H9 (cell line): ENCODE measurements at regions not wholly inside any gene's neighbourhood (a gene's known extent, or its start where the extent isn't known, plus 50 kb on each side); places are given as distances from the start of the nearest gene placed in this dataset.

Source experiments
- DNase-seq: peaks from one replicate; pipeline ENCODE4 v3.0.0-alpha.2; 2017
- H2AFZ ChIP-seq: one replicate; pipeline ENCODE4 v1.6.1; 2013; ENCODE audit warnings: mild to moderate bottlenecking, low read length, control low read depth, moderate library complexity
- H2AK5ac ChIP-seq: 2 replicates; pipeline ENCODE4 v1.6.1; 2013; ENCODE audit warnings: low read length, control low read depth, mixed read lengths; ENCODE audit not compliant: insufficient read length
- H2BK120ac ChIP-seq: one replicate; pipeline ENCODE4 v1.6.1; 2013; ENCODE audit warnings: low read depth, mild to moderate bottlenecking, low read length, control low read depth, inconsistent platforms; ENCODE audit not compliant: poor library complexity, severe bottlenecking
- H2BK12ac ChIP-seq: 2 replicates; pipeline ENCODE4 v1.6.1; 2013; ENCODE audit warnings: low read length, control low read depth, mixed read lengths, low read depth; ENCODE audit not compliant: insufficient read length
- H2BK15ac ChIP-seq: 2 replicates; pipeline ENCODE4 v1.6.1; 2013; ENCODE audit warnings: low read depth, low read length, control low read depth
- H2BK20ac ChIP-seq: one replicate; pipeline ENCODE4 v1.6.1; 2013; ENCODE audit warnings: low read depth, mild to moderate bottlenecking, low read length, control low read depth, inconsistent platforms; ENCODE audit not compliant: poor library complexity, severe bottlenecking
- H2BK5ac ChIP-seq: 2 replicates; pipeline ENCODE4 v1.6.1; 2013; ENCODE audit warnings: low read length, control low read depth, mixed read lengths; ENCODE audit not compliant: insufficient read length
- H3K14ac ChIP-seq: 2 replicates; pipeline ENCODE4 v1.6.1; 2013; ENCODE audit warnings: low read length, control low read depth; ENCODE audit not compliant: insufficient read depth
- H3K18ac ChIP-seq: 2 replicates; pipeline ENCODE4 v1.6.1; 2013; ENCODE audit warnings: low read depth, mild to moderate bottlenecking, mixed read lengths, low read length, control low read depth; ENCODE audit not compliant: insufficient read length
- H3K23ac ChIP-seq: 2 replicates; pipeline ENCODE4 v1.6.1; 2013; ENCODE audit warnings: low read length, control low read depth, mixed read lengths, low read depth; ENCODE audit not compliant: insufficient read length
- H3K23me2 ChIP-seq: 2 replicates; pipeline ENCODE4 v1.6.1; 2013; ENCODE audit warnings: low read depth, mild to moderate bottlenecking, mixed read lengths, low read length, control low read depth; ENCODE audit not compliant: insufficient read length, poor library complexity, severe bottlenecking
- H3K27ac ChIP-seq: 2 replicates; pipeline ENCODE4 v1.5.1; 2013; ENCODE audit warnings: low read length, control low read depth, mixed read lengths, low read depth; ENCODE audit not compliant: insufficient read length
- H3K27me3 ChIP-seq: 2 replicates; pipeline ENCODE4 v1.6.1; 2013; ENCODE audit warnings: low read length, control low read depth, inconsistent platforms; ENCODE audit not compliant: insufficient read depth
- H3K4ac ChIP-seq: 2 replicates; pipeline ENCODE4 v1.6.1; 2013; ENCODE audit warnings: low read depth, mild to moderate bottlenecking, control low read depth, inconsistent platforms, low read length, moderate library complexity
- H3K4me1 ChIP-seq: 2 replicates; pipeline ENCODE4 v1.6.1; 2013; ENCODE audit warnings: low read length, control low read depth, inconsistent platforms; ENCODE audit not compliant: insufficient read depth
- H3K4me2 ChIP-seq: 2 replicates; pipeline ENCODE4 v1.6.1; 2013; ENCODE audit warnings: low read length, control low read depth, mixed read lengths; ENCODE audit not compliant: insufficient read length, insufficient read depth
- H3K56ac ChIP-seq: 2 replicates; pipeline ENCODE4 v1.6.1; 2013; ENCODE audit warnings: low read depth, mild to moderate bottlenecking, mixed read lengths, low read length, control low read depth; ENCODE audit not compliant: insufficient read length
- H3K79me1 ChIP-seq: 2 replicates; pipeline ENCODE4 v1.6.1; 2013; ENCODE audit warnings: low read depth, mild to moderate bottlenecking, moderate library complexity, low read length, control low read depth, inconsistent platforms; ENCODE audit not compliant: insufficient read depth, poor library complexity, severe bottlenecking
- H3K79me2 ChIP-seq: 2 replicates; pipeline ENCODE4 v1.6.1; 2013; ENCODE audit warnings: low read length, control low read depth, inconsistent platforms; ENCODE audit not compliant: insufficient read depth
- H3K9ac ChIP-seq: 2 replicates; pipeline ENCODE4 v1.6.1; 2013; ENCODE audit warnings: low read length, control low read depth, mixed read lengths; ENCODE audit not compliant: insufficient read length; ENCODE audit errors: extremely low read depth
- H3K9me3 ChIP-seq: one replicate; pipeline ENCODE4 v1.6.1; 2013; ENCODE audit warnings: low read depth, low read length, inconsistent platforms; ENCODE audit not compliant: control insufficient read depth
- H3T11ph ChIP-seq: one replicate; pipeline ENCODE4 v1.6.1; 2013; ENCODE audit warnings: mild to moderate bottlenecking, low read length, control low read depth, inconsistent platforms
- H4K20me1 ChIP-seq: one replicate; pipeline ENCODE4 v1.6.1; 2013; ENCODE audit not compliant: control insufficient read depth, insufficient read length, insufficient read depth
- H4K5ac ChIP-seq: 2 replicates; pipeline ENCODE4 v1.6.1; 2013; ENCODE audit warnings: low read depth, mild to moderate bottlenecking, mixed read lengths, low read length, control low read depth; ENCODE audit not compliant: insufficient read length
- H4K8ac ChIP-seq: replicated peaks from 2 replicates; pipeline ENCODE4 v1.6.1; 2013; ENCODE audit warnings: low read length, control low read depth, mixed read lengths, low read depth; ENCODE audit not compliant: insufficient read length
- H4K91ac ChIP-seq: 2 replicates; pipeline ENCODE4 v1.6.1; 2013; ENCODE audit warnings: low read depth, mild to moderate bottlenecking, moderate library complexity, mixed read lengths, low read length, control low read depth; ENCODE audit not compliant: insufficient read length
- H3K27ac Mint-ChIP-seq, 3 experiments: 2 replicates in 2 of 3; 3 replicates in 1 of 3; pipeline ENCODE4 v1.8.0; 2020 to 2021; ENCODE audit warnings: mixed read lengths in 3 of 3, mild to moderate bottlenecking in 1 of 3, moderate library complexity in 1 of 3
- H3K27me3 Mint-ChIP-seq: 2 replicates; pipeline ENCODE4 v1.8.0; 2021; ENCODE audit warnings: low read depth, mild to moderate bottlenecking, moderate library complexity, mixed read lengths
- H3K36me3 Mint-ChIP-seq, 3 experiments: 2 replicates in 2 of 3; 3 replicates in 1 of 3; pipeline ENCODE4 v1.8.0; 2020 to 2021; ENCODE audit warnings: low read depth in 3 of 3, mixed read lengths in 3 of 3; ENCODE audit not compliant: insufficient read depth in 1 of 3
- H3K4me1 Mint-ChIP-seq, 2 experiments: 2 replicates each; pipeline ENCODE4 v1.8.0; 2020; ENCODE audit warnings: mixed read lengths in 2 of 2
- H3K4me3 Mint-ChIP-seq, 2 experiments: 2 replicates in 1 of 2; 3 replicates in 1 of 2; pipeline ENCODE4 v1.8.0; 2020 to 2021; ENCODE audit warnings: mild to moderate bottlenecking in 2 of 2, mixed read lengths in 2 of 2, moderate library complexity in 1 of 2
- H3K9me3 Mint-ChIP-seq, 2 experiments: 2 replicates in 1 of 2; 3 replicates in 1 of 2; pipeline ENCODE4 v1.8.0; 2020; ENCODE audit warnings: mild to moderate bottlenecking in 2 of 2, mixed read lengths in 2 of 2, moderate library complexity in 1 of 2
- WGBS: extraction: QIAGEN DNeasy Blood & Tissue Kit; methylation state at CpG from one replicate; pipeline ENCODE4 v1.1.7; 2013; ENCODE audit warnings: missing lambda C conversion rate, low lambda C conversion rate, mixed read lengths; ENCODE audit not compliant: insufficient read length; ENCODE audit errors: extremely low coverage; 5-methylcytosine and 5-hydroxymethylcytosine counted together
- TF ChIP-seq, protein P1 (sequence below): fragments of 200-600 bp; sonication (generic); conservative IDR thresholded peaks from 3 replicates; pipeline ENCODE4 v1.8.0; 2021; ENCODE audit warnings: antibody characterized with exemption, mild to moderate bottlenecking

GRCh38 chr5:74370168-74370567 is 270.4 kb downstream of the ENC1 start:
- Histone ChIP-seq H3K27ac (no peak overlapping the region), H3T11ph (no peak overlapping the region), H3K23me2 (no peaks in the 10 kb centered on the region), H3K79me1 (no peaks in the 10 kb centered on the region), H3K9me3 (no peaks in the 10 kb centered on the region), H4K5ac (no peak overlapping the region), H2BK12ac (no peak overlapping the region), H4K8ac (no peak overlapping the region), H3K56ac (no peak overlapping the region), H3K23ac (no peak overlapping the region), H2BK120ac (no peak overlapping the region), H2AFZ (no peak overlapping the region), H3K4ac (no peak overlapping the region), H3K4me2 (no peak overlapping the region), H3K14ac (no peak overlapping the region), H3K9ac (no peak overlapping the region), H4K20me1 (no peaks in the 10 kb centered on the region), H3K4me1 (no peaks in the 10 kb centered on the region; the same call in 1 of the 2 replicates), H2BK5ac (no peak overlapping the region), H2BK15ac (no peak overlapping the region), H4K91ac (no peak overlapping the region), H2AK5ac (no peak overlapping the region), H3K27me3 (no peaks in the 10 kb centered on the region), H3K18ac (no peak overlapping the region), H3K79me2 (no peaks in the 10 kb centered on the region), H2BK20ac (no peak overlapping the region)
- WGBS = no CpG with 5 or more reads among the region's 7 CpGs
- H3K27ac Mint-ChIP-seq = no peak overlapping the region; a peak in 1 of 7 replicates
- peaks cover 2% of the 10 kb centered on the region; the same call in 1 of the 2 replicates for H3K27me3 Mint-ChIP-seq
- TF ChIP-seq, protein P1, sequence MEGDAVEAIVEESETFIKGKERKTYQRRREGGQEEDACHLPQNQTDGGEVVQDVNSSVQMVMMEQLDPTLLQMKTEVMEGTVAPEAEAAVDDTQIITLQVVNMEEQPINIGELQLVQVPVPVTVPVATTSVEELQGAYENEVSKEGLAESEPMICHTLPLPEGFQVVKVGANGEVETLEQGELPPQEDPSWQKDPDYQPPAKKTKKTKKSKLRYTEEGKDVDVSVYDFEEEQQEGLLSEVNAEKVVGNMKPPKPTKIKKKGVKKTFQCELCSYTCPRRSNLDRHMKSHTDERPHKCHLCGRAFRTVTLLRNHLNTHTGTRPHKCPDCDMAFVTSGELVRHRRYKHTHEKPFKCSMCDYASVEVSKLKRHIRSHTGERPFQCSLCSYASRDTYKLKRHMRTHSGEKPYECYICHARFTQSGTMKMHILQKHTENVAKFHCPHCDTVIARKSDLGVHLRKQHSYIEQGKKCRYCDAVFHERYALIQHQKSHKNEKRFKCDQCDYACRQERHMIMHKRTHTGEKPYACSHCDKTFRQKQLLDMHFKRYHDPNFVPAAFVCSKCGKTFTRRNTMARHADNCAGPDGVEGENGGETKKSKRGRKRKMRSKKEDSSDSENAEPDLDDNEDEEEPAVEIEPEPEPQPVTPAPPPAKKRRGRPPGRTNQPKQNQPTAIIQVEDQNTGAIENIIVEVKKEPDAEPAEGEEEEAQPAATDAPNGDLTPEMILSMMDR = no peak
- H3K9me3 Mint-ChIP-seq = no peaks in the 10 kb centered on the region
- no peak overlapping the region for H3K4me3 Mint-ChIP-seq
- H3K36me3 Mint-ChIP-seq = no peaks in the 10 kb centered on the region
- H3K4me1 Mint-ChIP-seq = peaks cover 21% of the 10 kb centered on the region in 2 experiments
- no peak for DNase-seq
